ENCODE measurements at regions not wholly inside any gene's neighbourhood (a gene's known extent, or its start where the extent isn't known, plus 50 kb on each side); places are given as distances from the start of the nearest gene placed in this dataset.

GRCh38 chr1:5659606-5660005 is 332.6 kb downstream of the NPHP4 start:
- no peak for DNase-seq (ENCODE audit: low read depth)

GRCh38 chr1:5658340-5659316 is 333.6 kb downstream of the NPHP4 start:
- DNase-seq (ENCODE audit: low read depth): no peak

DNA sequence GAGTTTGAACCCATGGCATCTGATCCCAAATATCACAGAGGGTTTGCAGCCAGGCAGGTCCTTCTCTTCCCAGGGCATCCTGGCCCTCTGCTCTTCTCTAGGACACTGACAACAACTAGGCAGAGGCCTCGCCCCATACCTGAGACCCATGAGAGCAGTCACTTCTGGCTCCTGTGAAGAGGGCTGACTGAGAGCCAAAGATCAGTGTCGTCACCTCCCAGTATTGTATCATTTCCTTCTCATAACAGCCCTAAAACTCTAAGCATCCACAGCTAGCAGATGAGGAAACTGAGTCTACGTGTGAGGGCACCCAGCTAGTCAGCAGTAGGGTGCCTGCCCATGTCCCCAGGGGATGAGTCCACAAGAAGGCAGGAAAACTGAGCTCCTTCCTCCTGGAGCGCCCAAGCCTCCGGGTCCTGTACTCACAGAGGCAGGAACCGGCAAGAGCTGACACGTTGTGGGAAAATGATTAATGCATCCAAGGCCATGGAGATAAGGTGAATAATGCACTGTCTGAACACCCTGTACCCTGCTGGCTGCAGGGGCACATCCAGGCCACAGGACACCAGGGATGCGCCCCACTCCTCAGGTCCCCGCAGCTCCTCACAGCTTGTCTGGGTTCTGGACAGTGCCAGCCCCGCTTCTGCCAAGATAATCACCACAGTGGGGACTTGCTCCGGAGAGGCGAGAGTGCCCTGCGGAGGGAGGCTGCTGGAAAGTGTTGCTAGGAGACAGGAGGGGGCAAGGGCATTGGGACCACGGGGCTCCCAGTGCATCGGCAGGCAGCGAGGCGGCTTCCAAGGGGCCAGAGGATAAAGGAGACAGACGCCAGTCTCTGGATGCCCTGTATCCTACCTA is 340.0 kb downstream of the NPHP4 start:
- DNase-seq (ENCODE audit: low read depth): no peak

DNA sequence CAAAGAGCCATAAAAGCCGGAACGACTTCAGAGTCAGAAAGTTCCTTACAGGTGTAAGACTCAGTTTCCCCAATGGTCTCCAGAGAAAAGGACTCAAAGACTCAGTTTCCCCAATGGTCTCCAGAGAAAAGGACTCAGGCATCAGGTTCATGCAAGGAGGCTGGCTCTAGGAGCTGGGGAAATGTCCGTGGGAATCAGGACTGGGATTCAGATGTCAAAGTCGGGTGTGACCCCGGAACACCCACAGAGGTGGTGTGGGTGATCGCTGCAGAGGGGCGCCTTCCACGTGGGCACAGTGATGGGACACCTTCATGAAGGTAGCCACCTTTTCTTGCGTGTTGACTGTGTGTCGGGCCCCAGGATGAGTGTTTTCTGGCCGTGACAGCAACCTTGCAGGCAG is 340.8 kb downstream of the NPHP4 start:
- DNase-seq (ENCODE audit: low read depth): no peak

- DNase-seq (ENCODE audit: low read depth): no peak
These were observed 341.2 kb downstream of the NPHP4 start for GRCh38 chr1:5651027-5651410.

DNA sequence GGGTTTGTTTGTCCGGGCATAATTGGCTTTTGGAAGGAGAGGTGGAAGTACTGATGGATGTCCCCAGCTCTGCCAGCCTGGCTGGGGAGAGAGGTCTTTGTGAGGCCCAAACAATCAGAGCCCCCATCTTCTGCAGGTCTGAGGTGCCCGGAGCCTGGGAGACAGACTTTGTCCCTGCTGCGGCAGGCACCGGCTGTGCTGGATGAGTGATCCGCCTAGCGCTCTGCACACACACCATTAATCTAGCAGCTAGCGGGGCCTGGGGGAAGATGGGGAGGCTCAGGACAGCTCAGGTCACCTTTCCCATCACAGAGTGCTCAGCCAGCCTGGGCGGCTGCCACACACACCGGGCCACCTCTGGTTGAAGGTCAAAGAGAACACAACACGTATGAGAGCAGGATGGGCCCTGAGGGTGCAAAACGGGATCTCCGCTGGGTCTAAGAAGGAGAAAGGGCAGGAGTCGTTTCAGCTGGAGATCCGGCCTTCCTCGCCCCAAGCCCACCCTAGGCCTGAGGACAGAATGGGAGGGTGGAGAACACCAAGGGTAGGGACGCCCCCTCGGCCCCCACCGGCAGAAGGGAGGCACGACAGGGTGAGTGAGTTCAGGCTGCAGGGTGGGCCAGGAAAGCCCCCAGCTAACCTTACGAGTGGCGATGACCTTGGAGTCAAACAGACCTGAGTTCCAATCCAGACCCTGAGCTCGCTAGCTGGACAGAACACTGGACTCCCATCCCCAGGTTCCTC is 341.8 kb downstream of the NPHP4 start:
- no peak for DNase-seq (ENCODE audit: low read depth)

DNA sequence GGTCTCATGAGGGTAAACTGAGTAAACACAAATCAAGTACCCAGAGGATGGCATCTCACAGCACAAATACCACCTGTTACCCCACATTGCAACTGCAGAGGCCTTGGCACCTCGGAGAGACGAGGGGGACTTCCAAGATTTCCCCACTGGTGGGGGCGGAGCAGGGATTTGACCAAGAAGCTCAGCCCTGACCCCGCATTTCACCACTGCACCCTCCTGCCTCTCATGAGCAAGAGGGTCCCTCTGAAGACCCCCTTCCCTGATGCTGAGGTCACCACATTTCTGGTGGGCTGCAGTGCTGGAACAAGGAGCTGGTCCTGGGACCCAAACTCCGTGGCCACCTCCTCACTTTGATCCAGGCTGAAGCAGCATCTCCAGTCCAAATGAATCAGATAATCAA is 342.4 kb downstream of the NPHP4 start:
- DNase-seq (ENCODE audit: low read depth): no peak

GRCh38 chr1:5649166-5649551 is 343.1 kb downstream of the NPHP4 start:
- no peak for DNase-seq (ENCODE audit: low read depth)

DNA sequence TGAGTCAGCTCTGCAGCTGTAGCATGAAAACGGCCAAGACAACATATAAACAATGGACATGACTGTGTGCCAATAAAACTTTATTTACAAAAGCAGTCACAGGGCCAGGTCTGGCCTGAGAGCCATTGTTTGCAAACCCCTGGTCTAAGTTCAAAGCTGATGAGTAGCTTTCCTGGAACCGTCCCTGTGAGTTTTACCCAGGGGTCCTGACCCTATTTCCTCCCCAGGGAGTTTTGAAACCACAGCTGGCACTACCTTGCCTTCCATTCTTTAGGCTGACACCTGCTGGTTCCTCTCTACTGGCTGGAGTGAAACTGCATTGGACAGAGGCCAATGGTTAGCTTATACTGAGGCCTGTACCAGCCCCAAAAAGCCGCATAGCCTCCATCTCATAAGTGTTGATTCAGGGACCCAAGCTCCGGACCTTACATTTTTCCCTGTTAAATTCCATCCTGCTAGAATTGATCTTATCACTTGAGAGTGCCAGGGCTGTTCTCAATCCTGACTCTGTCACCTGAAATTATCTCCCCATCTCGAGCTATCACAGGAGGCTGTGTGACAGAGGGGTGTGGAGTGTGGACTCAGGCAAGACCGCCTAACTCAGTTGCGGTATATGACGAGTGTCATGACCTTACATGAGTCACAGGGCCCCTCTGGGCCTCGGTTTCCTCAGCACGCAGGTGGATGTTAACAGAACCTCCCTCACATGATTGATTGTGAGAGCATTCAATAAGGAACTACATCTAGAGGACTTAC is 343.6 kb downstream of the NPHP4 start:
- no peak for DNase-seq (ENCODE audit: low read depth)

- DNase-seq (ENCODE audit: low read depth): no peak
These were observed 345.0 kb downstream of the NPHP4 start for GRCh38 chr1:5647234-5647633.

DNA sequence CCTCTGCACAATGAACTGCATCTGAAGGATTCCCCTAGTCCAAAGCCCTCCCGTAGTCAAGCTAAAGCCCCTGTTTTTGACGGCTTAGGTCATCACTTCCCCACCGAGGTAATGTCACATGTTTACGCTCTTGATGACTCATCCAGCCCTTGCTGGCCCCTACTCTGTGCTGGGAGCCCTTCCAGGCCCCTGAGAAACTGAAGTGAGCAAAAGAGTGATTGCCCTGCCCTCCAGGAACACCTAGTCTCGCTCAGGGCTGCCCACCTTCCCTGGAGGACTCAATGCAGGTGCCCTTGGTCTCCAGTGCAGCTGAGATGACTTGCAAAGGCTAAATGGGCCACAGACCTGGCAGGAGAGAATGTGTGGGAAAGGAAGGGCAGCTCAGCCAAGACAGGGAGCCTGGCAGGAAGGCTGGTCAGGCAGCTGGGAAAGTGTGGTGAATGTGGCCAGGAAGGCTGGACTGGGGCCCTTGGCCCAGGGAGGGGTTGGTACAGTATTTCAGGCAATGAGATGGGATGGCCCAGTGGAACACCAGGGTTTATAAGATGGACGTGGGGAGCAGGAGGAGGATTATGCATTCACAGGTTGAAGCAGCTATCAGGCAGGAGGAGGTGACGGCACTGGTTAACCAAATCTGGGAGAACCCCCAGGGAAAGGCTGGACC is 345.6 kb downstream of the NPHP4 start:
- no peak for DNase-seq (ENCODE audit: low read depth)

DNA sequence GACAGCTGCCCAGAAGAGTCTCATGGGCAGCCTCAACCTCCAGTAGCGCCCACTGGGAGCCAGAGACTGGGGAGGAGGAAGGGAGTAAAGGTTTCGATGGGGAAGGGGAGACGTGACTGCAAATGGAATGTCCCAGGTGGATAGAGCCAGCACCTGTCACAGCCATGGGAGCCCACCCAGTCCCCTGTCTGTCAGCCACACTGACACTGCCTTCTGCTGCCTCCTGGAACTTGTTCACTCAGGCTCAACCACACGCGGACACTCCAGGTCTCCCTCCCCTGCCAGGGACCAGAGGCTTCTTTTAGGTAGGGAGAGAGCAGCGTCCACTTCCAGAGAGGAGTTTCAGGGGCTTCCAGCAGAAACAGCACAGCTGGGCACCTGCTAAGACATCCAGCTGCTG is 346.3 kb downstream of the NPHP4 start:
- DNase-seq (ENCODE audit: low read depth): no peak

DNA sequence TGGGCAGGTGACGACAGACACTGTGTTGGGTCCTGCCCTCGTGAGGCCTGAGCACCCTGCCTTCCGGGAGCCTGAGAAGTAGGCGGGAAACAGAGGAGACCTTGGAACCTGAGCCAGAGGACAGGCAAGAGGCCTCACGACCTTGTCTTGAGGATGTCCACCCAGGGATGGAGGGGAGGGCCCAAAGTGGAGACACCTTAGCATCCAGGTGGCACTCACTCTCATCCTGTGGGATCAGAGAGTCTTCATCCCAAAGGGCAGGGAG is 347.2 kb downstream of the NPHP4 start:
- DNase-seq (ENCODE audit: low read depth): no peak

GRCh38 chr1:5644281-5645134 is 347.7 kb downstream of the NPHP4 start:
- DNase-seq (ENCODE audit: low read depth): no peak

DNA sequence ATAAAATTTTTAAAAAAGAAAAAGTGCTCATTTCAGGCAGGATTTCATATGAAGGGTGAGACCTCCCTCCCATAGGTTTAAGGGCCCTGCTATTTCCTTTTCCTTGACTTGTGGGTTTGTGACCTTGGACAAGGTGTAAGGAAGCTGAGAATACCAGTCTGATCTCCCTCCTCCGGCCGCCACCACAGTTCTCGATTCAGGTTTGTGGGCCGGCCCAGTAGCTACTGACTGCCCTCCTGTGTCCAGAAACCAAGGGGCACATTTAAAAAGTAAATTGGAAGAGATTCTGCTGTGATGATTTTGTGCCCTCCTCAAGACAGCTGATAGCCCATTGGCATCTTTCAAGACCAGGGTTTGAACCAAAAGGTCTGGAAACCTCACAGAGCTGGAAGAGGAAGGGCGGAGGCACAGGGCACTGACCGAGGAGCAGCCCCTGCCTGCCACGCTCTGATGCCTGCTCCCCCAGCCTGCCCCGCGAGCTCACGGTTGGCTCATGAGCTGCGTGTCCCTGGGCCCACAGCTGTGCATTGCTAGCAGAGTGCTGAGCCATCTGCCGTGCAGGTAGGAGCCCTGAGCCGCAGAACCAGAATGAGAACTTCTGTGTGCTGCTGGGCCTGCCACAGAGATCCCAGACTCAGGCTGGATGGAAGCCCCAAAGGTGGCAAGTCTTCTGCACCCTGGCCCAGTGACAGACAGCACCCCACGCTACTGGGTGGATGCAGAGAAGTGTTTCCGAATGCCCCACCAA is 348.7 kb downstream of the NPHP4 start:
- DNase-seq (ENCODE audit: low read depth): no peak

DNA sequence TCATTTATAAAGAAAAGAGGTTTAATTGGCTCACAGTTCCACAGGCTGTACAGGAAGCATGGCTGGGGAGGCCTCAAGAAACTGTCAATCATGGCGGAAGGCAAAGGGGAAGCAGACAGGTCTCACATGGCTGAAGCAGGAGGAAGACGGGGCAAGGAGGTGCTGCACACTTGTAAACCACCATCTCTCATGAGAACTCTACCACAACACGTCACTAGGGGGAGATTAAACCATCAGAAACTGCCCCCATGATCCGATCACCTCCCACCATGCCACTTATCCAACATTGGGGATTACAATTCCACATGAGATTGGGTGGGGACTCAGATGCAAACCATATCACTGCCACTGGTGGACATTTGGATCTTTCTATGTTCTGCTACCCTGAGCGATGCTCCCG is 351.4 kb downstream of the NPHP4 start:
- DNase-seq (ENCODE audit: low read depth): no peak

DNA sequence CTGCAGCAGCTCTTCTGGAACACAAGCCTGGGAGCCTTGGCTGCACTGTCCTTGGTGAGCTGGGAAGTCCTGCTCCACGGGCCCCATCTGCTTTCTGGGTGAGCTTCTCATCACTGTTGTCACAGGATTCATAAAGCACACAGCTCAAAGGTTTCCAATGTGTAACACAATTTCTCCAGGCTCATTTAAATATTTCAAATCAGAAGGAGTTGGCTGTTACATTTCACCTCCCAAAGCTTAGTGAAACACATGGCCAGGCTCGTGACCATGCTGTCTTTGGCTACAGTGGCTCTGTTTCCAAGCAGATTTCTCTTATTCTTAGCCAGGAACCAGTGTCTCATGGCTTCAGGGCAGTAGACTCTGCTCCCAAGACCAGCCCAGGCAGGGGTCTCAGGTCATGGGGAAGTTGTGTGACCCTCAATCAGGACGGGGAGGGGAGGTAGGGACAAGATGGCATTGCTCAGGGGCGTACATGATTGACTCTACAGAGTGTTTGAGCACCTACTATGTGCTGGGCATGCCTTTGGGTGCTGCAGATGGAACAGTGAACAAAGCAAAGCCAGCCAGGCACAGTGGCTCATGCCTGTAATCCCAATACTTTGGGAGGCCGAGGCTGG is 353.0 kb downstream of the NPHP4 start:
- DNase-seq (ENCODE audit: low read depth): no peak

DNA sequence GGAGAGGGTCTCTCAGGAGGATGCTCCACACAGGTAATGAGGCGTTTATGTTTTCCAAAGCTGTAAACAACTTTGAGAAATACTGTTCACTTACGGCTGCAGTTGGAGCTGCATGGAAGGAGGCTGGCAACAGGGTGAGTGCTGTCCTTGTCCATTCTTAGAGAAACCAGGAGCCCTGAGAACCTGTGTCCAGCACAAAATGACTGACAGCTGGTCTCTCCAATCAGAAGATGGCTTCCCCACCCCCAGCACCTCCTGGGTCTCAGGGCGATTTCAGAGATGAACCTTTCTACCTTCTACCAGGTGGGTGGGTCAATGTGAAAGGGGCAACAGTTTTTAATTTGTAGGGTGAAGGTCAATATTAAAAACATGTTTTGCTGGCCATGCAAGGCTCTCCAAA is 353.6 kb downstream of the NPHP4 start:
- no peak for DNase-seq (ENCODE audit: low read depth)

DNA sequence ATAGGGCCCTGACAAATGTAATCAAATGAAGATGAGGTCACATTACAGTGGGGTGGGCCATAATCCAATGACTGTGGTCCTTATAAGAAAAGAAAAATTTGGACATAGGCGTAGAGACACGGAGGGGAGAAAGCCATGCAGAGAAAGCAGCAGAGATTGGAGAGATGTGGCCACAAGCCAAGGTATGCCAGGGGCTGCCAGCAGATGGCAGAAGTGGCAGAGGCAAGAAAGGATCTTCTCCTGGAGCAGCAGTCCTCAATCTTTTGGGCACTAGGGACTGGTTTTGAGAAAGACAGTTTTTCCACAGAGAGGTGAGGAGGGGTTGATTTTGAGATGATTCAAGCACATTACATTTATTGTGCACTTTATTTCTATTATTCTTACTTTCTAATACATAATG is 355.1 kb downstream of the NPHP4 start:
- no peak for DNase-seq (ENCODE audit: low read depth)
